Memory B cell (primary cell): ENCODE measurements at regions not wholly inside any gene's neighbourhood (a gene's known extent, or its start where the extent isn't known, plus 50 kb on each side); places are given as distances from the start of the nearest gene placed in this dataset.

Experiments used
- ATAC-seq: fragments of 150-1000 bp; cut with Tn5 transposase; 2 replicates; pipeline ENCODE4 v1.10.0; 2021; ENCODE audit warnings: low read depth, mild to moderate bottlenecking, moderate library complexity
- DNase-seq, 2 donors: peaks; one replicate each; pipeline ENCODE4 v3.0.0; 2022; ENCODE audit warnings: low spot score in 2 of 2
- H3K27ac Mint-ChIP-seq: one replicate; pipeline ENCODE4 v1.8.0; 2022; ENCODE audit warnings: mild to moderate bottlenecking, moderate library complexity, mixed read lengths
- H3K27me3 Mint-ChIP-seq: one replicate; pipeline ENCODE4 v1.8.0; 2022; ENCODE audit warnings: mixed read lengths
- H3K36me3 Mint-ChIP-seq: one replicate; pipeline ENCODE4 v1.8.0; 2022; ENCODE audit warnings: mild to moderate bottlenecking, mixed read lengths
- H3K4me1 Mint-ChIP-seq: one replicate; pipeline ENCODE4 v1.8.0; 2022; ENCODE audit warnings: mixed read lengths
- H3K4me3 Mint-ChIP-seq: one replicate; pipeline ENCODE4 v1.8.0; 2022; ENCODE audit warnings: mild to moderate bottlenecking, moderate library complexity, mixed read lengths
- H3K9me3 Mint-ChIP-seq: one replicate; pipeline ENCODE4 v1.8.0; 2022; ENCODE audit warnings: mixed read lengths

DNA sequence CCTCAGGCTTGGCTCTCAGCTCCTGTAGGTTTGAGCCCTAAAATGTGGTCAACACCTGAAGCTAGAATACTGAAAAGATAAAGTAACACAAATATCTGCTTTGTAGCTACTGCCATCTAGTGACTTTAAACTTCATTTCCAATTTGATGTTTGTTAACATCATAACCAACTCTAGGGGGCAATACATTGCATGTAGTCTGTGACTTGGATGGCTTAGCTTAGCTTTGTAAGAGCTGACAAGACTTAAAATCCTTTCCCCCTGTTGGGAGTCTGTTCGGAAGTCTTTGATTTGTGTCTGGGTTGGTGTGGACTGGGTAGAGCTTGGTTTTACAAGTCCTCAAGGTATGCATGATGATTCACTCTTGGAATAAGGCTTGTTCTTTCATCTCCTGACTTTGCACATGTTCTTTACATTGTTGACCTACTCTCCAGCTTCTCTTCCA lies 51.7 kb downstream of the SCN11A start:
- no peaks in the 10 kb centered on the region for H3K4me1 Mint-ChIP-seq
- no peak overlapping the region for H3K27ac Mint-ChIP-seq
- H3K4me3 Mint-ChIP-seq: no peak overlapping the region
- no peaks in the 10 kb centered on the region for H3K36me3 Mint-ChIP-seq
- peak in 1 of 2 donors; percentile 3 for DNase-seq
- peaks cover 7% of the 10 kb centered on the region for H3K27me3 Mint-ChIP-seq
- ATAC-seq: peak; percentile 27
- no peaks in the 10 kb centered on the region for H3K9me3 Mint-ChIP-seq

DNA sequence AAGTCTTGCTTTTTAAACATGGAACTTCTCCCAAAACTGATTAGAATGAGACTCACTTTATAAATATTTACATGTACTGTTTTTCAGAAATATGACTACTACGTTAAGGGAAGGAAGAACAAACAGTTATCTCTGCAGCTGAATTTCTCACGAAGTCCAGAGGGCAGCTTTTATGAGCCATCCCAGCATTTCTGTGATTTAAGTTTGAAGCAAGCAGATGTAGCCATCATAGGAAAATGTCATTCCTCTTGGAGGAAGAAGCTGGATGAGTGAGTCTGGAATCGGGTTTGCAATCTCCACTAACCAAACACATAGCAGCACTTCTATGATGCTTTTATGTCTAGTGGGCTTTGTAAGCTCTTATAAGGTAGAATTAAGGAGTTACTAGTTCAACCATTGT lies 53.7 kb downstream of the SCN11A start:
- Mint-ChIP-seq H3K9me3 (no peaks in the 10 kb centered on the region), H3K4me3 (no peak overlapping the region), H3K27me3 (peaks cover 14% of the 10 kb centered on the region)

DNA sequence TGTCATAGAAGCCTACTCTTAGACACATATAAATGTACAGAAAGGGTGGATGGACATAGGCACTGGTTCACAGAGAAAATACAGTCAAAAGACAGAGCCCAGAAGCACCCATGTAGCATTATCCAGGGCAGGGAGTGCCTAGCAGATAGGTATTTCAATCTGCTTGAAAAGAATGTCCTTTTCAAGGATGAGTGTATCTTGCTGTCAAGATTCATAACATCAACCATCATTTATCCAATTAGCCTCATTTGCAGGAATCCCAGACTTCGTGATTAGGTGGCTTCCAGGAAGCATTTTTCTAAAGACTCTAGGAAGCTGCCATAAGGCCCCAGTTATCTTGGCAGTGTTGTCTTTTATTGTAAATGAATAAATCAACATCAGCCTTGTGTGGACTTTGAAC lies 55.6 kb downstream of the SCN11A start:
- no peaks in the 10 kb centered on the region for H3K4me1 Mint-ChIP-seq

More for the DNA sequence above, 53.7 kb downstream of the SCN11A start:
- no peak overlapping the region for H3K27ac Mint-ChIP-seq
- H3K36me3 Mint-ChIP-seq: no peaks in the 10 kb centered on the region
- H3K4me1 Mint-ChIP-seq: no peaks in the 10 kb centered on the region
- DNase-seq (no peak), ATAC-seq (no peak)

DNA sequence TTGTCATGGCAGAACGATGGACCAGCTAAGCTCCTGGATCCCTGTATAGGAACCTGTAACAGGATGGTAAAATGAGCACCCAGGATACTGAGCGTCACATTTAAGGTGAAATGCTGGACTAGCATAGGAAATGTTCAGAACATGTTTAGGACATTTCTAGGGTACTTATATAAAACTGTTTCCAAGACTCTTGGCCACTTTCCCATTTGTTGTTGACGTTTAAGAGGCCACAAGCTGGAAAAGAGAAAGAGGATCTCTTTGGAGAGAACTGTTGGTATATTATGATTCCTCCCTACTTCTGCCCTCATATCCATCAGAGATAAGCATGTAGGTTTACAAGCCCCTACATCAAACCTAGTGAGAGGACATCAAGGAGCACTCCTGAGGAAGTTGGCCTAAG lies 57.5 kb downstream of the SCN11A start:
- ATAC-seq (no peak), DNase-seq (no peak)
- no peaks in the 10 kb centered on the region for H3K36me3 Mint-ChIP-seq
- H3K27ac Mint-ChIP-seq: no peak overlapping the region
- peaks cover 25% of the 10 kb centered on the region for H3K27me3 Mint-ChIP-seq
- no peak overlapping the region for H3K4me3 Mint-ChIP-seq
- H3K9me3 Mint-ChIP-seq: no peaks in the 10 kb centered on the region
- H3K4me1 Mint-ChIP-seq: no peaks in the 10 kb centered on the region

More for the DNA sequence above, 55.6 kb downstream of the SCN11A start:
- H3K36me3 Mint-ChIP-seq: no peaks in the 10 kb centered on the region
- H3K9me3 Mint-ChIP-seq: no peaks in the 10 kb centered on the region
- no peak overlapping the region for H3K27ac Mint-ChIP-seq
- peaks cover 23% of the 10 kb centered on the region for H3K27me3 Mint-ChIP-seq
- no peak for ATAC-seq
- DNase-seq: no peak
- no peak overlapping the region for H3K4me3 Mint-ChIP-seq

DNA sequence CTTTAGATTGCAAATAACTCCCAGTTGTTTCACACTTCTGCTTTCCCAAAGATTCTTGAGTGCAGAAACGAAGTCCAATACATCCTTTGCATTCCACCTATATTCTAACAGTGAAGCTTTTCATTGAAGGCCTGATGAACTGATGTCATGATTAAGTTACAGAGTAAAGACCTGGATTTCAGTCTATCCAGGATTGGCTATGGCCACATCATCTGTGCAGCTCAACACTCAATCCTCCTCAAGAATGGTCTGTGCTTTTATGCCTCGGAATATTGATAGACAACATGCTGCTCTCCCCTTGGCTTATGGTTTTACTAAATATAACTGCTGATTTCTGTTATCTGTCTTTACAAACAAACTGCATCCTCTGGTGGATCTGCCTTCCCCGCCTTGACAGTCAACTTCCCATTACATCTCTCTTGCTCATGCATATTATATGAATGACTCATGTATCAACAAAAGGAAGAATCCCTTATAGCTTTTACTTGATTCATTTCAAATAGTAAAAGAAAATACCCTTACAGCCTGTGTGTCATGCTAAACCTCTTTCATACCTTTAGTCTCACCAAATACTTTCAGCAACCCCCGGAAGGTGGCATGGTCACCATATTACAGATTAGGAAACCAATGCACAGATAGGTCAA lies 59.5 kb downstream of the SCN11A start:
- Mint-ChIP-seq H3K9me3 (no peaks in the 10 kb centered on the region), H3K4me1 (no peaks in the 10 kb centered on the region), H3K27me3 (peaks cover 29% of the 10 kb centered on the region), H3K27ac (no peak overlapping the region), H3K4me3 (no peak overlapping the region), H3K36me3 (no peaks in the 10 kb centered on the region)
- DNase-seq (no peak), ATAC-seq (no peak)

DNA sequence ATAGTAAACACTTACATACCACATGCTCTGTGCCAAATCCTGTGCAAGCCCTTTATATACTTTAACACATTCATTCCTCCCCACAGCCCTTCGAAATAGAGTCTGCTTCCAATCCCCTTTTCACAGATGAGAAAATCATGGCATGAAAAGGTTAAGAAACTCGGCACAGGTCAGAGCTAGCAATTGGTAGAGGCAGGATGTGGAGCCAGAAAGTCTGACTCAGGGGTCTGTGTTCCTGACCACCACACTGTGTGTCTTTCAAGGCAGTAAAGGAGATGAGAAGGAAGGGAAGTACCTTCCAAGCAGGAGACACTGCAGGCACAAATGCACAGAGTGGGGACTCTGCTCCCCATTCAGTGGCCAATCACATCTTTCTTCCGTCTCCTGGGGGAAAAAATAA lies 61.1 kb downstream of the SCN11A start:
- Mint-ChIP-seq H3K36me3 (no peaks in the 10 kb centered on the region), H3K27me3 (peaks cover 24% of the 10 kb centered on the region), H3K4me3 (no peak overlapping the region), H3K4me1 (no peaks in the 10 kb centered on the region), H3K27ac (no peak overlapping the region), H3K9me3 (no peaks in the 10 kb centered on the region)
- DNase-seq (no peak), ATAC-seq (no peak)

DNA sequence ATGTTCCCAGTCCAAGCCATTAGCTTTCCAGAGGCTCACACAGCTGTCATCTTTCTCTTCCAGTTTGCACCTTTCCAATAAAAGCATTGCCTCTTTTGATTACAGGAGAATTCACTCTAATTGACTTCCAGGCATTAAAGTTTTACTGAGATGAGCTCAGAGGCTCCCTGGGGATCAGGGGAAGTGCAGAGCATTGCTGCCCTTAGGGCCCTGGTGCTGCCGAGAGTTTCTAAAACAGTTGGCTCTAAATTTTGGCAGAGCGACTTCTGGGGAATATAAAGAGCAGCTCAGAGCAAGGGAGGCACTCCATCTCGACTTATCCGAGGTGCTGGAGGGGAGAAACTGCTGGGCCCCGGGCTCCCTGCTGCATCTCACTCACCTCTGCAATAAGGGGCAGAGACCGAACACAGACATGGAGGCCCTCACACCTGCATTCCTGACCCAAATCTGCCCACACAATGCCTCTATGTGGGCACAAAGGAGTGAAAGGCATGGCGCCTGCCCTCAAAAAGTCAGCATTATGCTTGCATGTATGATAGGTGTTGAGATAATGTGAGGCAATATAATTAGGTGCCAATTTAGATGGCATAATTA lies 61.7 kb downstream of the SCN11A start:
- DNase-seq (no peak), ATAC-seq (no peak)
- Mint-ChIP-seq H3K27ac (no peak overlapping the region), H3K27me3 (peaks cover 25% of the 10 kb centered on the region), H3K9me3 (no peaks in the 10 kb centered on the region), H3K36me3 (no peaks in the 10 kb centered on the region), H3K4me3 (no peak overlapping the region), H3K4me1 (no peaks in the 10 kb centered on the region)

DNA sequence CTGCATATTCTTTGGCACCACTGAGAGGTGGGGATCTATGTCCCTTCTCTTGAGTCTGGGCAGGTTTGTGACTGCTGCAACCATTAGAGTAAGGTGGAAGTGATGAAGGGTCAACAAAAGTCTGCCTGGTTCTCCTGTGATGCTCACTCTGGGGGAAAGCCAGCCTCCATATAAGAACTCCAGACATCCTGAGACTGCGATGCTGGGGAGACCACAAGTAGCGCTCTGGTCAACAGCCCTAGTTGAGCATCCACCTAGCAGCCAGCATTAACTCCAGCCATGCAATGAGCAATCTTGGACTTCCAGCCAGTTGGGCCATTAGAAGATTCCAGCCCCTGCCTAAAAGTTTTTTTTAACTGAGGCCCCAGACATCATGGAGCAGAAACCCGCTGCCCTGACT lies 62.8 kb downstream of the SCN11A start:
- Mint-ChIP-seq H3K27ac (no peak overlapping the region), H3K36me3 (no peaks in the 10 kb centered on the region), H3K4me1 (no peaks in the 10 kb centered on the region), H3K9me3 (no peaks in the 10 kb centered on the region), H3K27me3 (peaks cover 26% of the 10 kb centered on the region), H3K4me3 (no peak overlapping the region)
- DNase-seq: no peak
- ATAC-seq: no peak

DNA sequence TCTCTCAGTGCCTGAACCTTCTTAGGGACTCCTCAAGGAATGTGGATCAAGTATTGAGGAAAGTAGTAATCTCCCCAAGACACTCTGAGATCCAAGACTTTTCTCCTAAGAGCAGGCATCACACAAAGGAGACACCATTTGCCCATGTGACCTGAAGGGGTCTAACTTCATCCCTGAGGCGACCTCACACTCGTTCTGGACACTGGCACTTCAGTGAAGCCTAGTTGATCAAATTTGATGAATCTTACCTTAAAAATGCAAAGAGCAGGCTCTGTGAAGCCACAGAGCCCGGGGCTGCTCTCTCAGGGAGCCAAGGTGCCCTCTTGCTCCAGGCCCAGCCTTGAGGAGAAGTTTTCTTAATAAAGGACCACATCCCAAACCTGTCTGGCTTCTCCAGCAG lies 64.3 kb downstream of the SCN11A start:
- DNase-seq (no peak), ATAC-seq (no peak)
- Mint-ChIP-seq H3K27ac (no peak overlapping the region), H3K4me1 (no peaks in the 10 kb centered on the region), H3K36me3 (no peaks in the 10 kb centered on the region), H3K4me3 (no peak overlapping the region), H3K27me3 (peaks cover 16% of the 10 kb centered on the region), H3K9me3 (no peaks in the 10 kb centered on the region)

DNA sequence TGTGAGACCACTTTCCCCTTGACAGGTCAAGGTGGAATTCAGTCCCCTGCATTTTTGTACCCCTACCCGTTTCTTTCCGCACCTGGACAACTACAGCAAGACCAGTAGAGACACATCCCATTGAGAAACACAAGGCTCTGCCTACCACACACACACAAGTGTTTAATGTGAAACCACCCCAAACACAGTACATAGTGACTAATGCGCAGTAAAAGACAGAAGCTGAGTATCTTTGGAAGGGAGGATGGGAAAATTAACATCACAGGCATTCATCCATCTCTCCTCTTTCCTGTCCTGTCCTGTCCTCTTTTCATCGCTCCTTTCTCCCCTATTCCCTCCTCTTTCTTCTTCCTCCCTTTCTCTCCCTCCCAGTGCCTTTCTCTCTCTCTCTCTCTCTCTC lies 64.8 kb downstream of the SCN11A start:
- Mint-ChIP-seq H3K9me3 (no peaks in the 10 kb centered on the region), H3K4me1 (no peaks in the 10 kb centered on the region), H3K27ac (no peak overlapping the region), H3K4me3 (no peak overlapping the region), H3K27me3 (peaks cover 12% of the 10 kb centered on the region), H3K36me3 (no peaks in the 10 kb centered on the region)
- DNase-seq: no peak
- no peak for ATAC-seq

DNA sequence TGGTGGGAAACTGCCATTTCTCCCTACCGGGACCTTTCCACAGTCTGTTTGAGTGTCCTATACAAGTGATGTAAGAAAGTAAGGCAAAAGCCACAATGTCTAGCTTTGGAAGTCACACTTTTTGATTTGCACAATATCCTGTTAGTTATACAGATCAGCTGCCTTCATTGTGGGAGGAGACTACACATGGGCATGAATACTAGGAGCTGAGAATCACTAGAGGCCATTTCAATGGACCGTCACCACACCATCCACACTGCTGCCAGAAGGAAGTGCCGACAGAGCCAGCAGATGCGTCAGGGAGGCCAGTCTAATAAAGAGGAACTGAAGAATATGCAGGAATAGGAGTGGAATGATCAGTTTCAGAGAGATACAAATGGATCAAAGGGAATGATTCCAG lies 65.8 kb downstream of the SCN11A start:
- no peaks in the 10 kb centered on the region for H3K4me1 Mint-ChIP-seq
- no peaks in the 10 kb centered on the region for H3K9me3 Mint-ChIP-seq
- ATAC-seq (no peak), DNase-seq (no peak)
- H3K27ac Mint-ChIP-seq: no peak overlapping the region
- H3K36me3 Mint-ChIP-seq: no peaks in the 10 kb centered on the region
- H3K4me3 Mint-ChIP-seq: no peak overlapping the region
- peaks cover 12% of the 10 kb centered on the region for H3K27me3 Mint-ChIP-seq

DNA sequence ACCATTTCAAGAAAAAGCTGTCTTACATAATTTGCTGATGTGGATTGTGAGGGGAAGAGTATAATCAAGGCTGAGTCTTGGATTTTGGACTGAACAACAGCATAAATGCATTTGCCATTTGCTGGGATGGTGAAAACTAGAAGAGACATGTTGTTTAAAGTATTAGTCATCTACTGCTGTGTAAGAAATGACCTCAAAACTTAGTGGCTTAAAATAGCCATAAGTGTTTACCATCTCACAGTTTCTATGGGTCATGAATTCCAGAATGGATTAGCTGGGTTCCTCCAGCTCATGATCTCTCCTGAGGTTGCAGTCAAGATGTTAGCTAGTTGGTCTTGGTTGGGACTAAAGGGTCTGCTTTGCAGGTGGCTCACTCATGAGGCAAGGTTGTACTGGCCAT lies 66.2 kb downstream of the SCN11A start:
- H3K27ac Mint-ChIP-seq: no peak overlapping the region
- H3K4me1 Mint-ChIP-seq: no peaks in the 10 kb centered on the region
- ATAC-seq: no peak
- no peaks in the 10 kb centered on the region for H3K9me3 Mint-ChIP-seq
- peaks cover 12% of the 10 kb centered on the region for H3K27me3 Mint-ChIP-seq
- no peak for DNase-seq
- no peaks in the 10 kb centered on the region for H3K36me3 Mint-ChIP-seq
- H3K4me3 Mint-ChIP-seq: no peak overlapping the region

DNA sequence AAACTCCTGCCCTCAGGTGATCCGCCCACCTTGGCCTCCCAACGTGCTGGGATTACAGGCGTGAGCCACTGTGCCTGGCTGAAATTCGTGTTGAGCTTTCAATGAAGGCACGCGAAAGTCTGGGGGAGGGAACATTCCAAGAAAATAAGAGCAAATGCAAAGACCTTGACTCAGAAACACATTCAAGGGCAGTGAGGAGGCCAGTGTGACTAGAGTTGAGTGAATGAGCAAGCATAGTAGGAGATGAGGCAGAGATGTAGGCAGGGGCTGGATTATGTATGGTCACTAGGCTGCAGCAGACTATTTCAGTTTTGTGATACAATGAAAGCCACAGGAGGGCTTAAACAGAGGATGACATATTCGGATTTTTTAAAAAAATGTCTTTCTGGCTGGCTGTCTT lies 67.0 kb downstream of the SCN11A start:
- H3K9me3 Mint-ChIP-seq: no peaks in the 10 kb centered on the region
- no peaks in the 10 kb centered on the region for H3K4me1 Mint-ChIP-seq
- H3K27ac Mint-ChIP-seq: no peak overlapping the region
- H3K27me3 Mint-ChIP-seq: peaks cover 9% of the 10 kb centered on the region
- no peaks in the 10 kb centered on the region for H3K36me3 Mint-ChIP-seq
- ATAC-seq (no peak), DNase-seq (no peak)
- H3K4me3 Mint-ChIP-seq: no peak overlapping the region

DNA sequence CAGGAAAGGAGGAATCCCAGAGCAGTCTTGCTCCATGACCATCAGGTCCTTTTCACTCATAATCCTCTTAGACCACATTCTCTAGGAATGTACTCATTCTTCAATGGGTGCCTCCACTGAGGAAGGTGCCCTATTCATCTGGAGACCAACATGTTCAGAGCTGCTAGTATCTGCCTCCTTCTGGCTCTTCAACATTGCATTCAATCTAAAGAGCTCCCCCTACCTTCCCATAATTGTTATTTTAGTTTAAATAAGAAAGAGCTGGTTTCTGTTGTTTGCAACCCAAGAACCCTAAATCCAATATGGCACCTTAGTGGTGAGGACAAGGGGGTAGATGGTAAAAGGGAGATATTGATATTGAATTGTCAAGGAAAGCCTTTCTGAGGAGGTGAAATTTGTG lies 67.6 kb downstream of the SCN11A start:
- no peaks in the 10 kb centered on the region for H3K36me3 Mint-ChIP-seq

DNA sequence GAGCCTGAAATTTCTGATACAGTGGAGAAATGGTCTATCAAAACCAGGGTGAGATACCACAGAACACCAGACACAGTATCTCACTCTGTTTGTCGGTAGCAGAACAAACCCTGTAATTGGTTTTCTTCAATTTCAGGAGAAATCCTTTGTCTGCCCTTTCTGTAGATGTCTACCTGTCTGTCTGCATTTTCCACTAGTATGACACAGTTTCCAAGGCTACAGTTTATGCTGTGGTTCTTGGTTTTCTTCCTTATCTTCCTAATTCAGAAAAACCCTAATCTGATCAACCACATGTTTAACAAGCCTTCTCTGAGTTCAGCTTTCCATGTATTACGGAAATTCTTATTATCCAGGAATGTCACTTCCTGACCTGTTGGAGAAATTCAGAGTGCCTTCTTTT lies 70.8 kb downstream of the SCN11A start:
- no peaks in the 10 kb centered on the region for H3K36me3 Mint-ChIP-seq
- H3K4me3 Mint-ChIP-seq: no peak overlapping the region
- H3K27me3 Mint-ChIP-seq: peaks cover 10% of the 10 kb centered on the region
- H3K4me1 Mint-ChIP-seq: no peaks in the 10 kb centered on the region
- DNase-seq (no peak), ATAC-seq (no peak)
- no peak overlapping the region for H3K27ac Mint-ChIP-seq
- no peaks in the 10 kb centered on the region for H3K9me3 Mint-ChIP-seq

More for the DNA sequence above, 67.6 kb downstream of the SCN11A start:
- H3K27ac Mint-ChIP-seq: no peak overlapping the region
- DNase-seq (no peak), ATAC-seq (no peak)
- no peaks in the 10 kb centered on the region for H3K9me3 Mint-ChIP-seq
- no peak overlapping the region for H3K4me3 Mint-ChIP-seq
- no peaks in the 10 kb centered on the region for H3K4me1 Mint-ChIP-seq
- peaks cover 11% of the 10 kb centered on the region for H3K27me3 Mint-ChIP-seq
